ENCODE measurements at regions not wholly inside any gene's neighbourhood (a gene's known extent, or its start where the extent isn't known, plus 50 kb on each side); places are given as distances from the start of the nearest gene placed in this dataset.
A peak's percentile ranks its signal among the peaks of the same experiment; 100 is the strongest.

GRCh38 chr16:59263955-59264354 lies 529.8 kb upstream of the GOT2 start:
- no peak for DNase-seq

GRCh38 chr16:59260892-59261291 lies 526.8 kb upstream of the GOT2 start:
- peak; percentile 20 to 25 (median 20) for DNase-seq

DNA sequence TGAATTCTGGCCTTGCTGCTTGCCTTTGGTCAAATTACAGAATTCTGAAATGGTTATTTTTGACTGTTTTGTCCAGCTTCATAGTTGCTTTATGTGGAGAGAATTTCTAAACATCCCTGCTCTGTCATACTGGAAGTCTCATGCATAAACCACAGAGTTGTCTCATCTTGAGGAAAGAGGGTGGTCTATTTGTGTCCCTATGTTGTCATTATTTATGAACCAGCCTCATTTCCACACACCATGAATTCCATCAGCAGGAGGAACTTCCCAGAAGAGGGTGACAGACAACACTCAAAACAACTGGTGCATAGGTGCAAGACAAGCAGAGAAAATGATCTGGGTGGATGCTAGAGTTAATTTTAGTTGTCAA lies 525.8 kb upstream of the GOT2 start:
- peak; percentile 72 to 88 (median 88) for DNase-seq

- DNase-seq = peak; percentile 75 to 85 (median 81)
Observed at GRCh38 chr16:59259074-59259949, 525.2 kb upstream of the GOT2 start.

DNA sequence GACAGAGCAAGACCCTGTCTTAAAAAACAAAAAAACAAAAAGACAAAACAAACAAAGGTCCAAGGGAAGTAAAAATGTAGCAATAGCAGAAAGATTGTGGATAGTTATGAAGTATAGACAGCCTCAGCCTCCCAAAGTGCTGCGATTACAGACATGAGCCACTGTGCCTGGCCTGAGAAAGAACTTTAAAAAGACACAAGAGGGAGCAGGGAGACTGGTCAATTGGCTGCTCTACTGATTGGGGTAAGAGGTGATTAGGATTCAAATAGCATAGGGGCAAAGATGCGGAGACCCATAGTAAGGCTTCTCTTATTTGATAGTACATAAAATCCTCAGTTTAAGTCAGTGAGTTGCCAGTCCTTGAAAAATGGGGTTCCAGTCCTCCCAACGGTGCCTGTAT lies 518.2 kb upstream of the GOT2 start:
- DNase-seq = no peak

- DNase-seq = no peak
Observed at GRCh38 chr16:59249011-59249410, 514.9 kb upstream of the GOT2 start.

- no peak for DNase-seq
Observed at GRCh38 chr16:59242556-59242955, 508.4 kb upstream of the GOT2 start.

- peak; percentile 25 to 34 (median 25) for DNase-seq
Observed at GRCh38 chr16:59238246-59238645, 504.1 kb upstream of the GOT2 start.

- DNase-seq = no peak
Observed at GRCh38 chr16:59236804-59237458, 502.8 kb upstream of the GOT2 start.

- DNase-seq = no peak
Observed at GRCh38 chr16:59224401-59224800, 490.3 kb upstream of the GOT2 start.

DNA sequence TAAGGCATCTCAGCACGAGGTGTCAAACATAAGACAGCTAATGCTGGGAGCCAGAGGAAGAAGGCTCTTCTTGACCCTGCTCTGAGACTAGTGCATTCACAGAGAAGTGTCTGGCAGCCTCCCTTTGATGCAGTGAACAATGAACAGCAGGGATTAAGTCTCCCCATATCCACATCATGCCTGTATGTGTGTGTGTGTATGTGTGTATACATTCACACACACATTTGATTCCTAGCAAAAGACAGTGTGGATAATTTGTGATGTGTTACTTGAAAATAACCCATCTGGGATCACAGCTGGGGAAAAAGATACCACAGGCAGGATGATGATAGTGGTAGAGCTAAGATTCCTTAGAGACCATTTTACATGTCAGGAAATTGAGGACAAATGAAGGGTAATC lies 485.9 kb upstream of the GOT2 start:
- DNase-seq = no peak

GRCh38 chr16:59216291-59216690 lies 482.2 kb upstream of the GOT2 start:
- no peak for DNase-seq

GRCh38 chr16:59214455-59214854 lies 480.3 kb upstream of the GOT2 start:
- no peak for DNase-seq

DNA sequence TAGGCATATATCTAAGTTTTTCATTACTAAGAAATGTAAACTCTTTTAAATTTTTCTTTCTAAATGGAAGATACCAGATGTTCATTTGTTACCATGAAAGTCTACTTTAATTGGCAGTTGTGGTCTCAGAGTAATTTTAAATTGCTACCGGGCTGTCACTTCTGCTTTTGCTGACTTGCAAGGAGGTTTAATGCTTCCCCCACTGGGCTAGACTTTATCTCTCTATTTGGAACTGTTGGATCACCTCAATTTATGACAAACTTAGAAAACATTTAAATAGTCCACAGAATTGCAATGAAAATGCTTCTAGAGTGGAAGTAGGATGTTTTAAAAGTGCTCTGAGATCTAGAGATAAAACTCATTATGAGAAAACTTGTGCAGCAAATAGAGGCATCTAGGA lies 479.8 kb upstream of the GOT2 start:
- no peak for DNase-seq

DNA sequence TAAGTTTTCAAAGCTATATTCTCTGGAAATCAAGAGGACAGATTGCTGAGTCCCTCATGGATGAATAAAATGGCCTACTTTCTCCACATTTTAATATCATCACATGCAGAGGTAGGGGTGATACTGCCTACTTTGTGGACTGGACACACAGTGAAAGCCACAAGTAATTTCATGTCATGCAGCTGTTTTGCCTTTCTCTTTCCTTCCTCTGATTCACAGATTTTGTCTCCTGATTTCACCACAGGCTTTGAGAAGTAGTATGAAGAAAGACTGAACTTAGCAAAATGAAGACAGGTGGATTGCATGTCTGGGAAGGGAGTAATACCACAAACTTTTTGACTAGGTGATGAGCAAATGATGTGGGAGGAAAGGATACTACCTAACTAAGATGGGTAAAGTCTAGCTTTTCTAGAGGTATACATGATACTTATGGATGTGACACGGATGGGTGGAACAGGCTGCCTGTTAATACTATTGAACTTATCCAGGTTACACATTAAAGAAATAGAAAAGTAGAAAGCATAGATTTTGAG lies 478.4 kb upstream of the GOT2 start:
- DNase-seq = no peak

GRCh38 chr16:59210955-59211541 lies 476.9 kb upstream of the GOT2 start:
- DNase-seq = no peak

- DNase-seq = no peak
Observed at GRCh38 chr16:59205403-59205802, 471.3 kb upstream of the GOT2 start.

GRCh38 chr16:59204589-59204988 lies 470.5 kb upstream of the GOT2 start:
- DNase-seq = no peak

DNA sequence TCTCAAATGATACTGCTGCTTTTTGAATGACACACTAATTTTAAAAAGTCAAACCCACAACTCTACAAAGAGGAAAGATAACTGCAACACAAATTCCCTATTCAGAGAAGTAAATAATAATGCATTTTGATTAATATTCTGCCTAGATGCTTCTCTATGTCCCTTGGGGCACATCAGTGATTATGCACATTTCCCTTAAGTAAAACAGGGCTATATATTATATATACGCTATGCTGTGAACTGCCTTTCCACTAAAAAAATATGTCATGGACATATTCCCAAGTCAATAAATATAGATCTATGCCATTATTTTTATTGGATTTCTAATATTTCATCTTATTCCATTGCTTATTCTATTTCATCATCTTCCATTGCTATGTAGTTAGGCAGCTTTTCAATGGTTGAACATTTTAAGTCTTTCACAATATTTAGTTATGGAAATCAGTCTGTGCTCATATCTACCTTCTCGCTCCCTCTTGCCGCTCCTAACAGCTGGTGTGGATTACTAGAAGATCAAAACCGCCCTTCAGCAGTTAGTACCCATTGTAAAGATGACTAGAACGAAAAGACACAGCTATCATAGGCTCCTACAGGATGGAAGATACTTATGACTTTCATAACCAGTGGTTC lies 468.2 kb upstream of the GOT2 start:
- DNase-seq = no peak

GRCh38 chr16:59201821-59202220 lies 467.7 kb upstream of the GOT2 start:
- DNase-seq = no peak

DNA sequence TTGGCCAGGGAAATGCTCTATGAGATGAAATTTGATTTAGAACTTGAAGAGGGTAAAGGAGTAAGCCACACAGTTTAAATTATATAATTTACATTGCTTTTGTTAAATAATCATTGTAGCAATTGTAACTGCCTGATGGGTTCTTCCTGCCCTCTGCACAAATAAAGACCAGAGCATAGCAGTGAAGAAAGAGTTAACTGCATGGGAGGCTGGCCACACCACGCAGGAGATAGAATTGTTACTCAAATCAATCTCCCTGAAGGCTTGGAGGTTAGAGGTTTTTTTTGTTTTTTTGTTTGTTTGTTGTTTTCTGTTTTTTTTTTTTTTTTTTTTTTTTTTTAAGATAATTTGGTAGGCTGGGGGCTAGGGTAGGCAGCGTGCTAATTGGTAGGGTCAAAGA lies 467.0 kb upstream of the GOT2 start:
- DNase-seq = no peak

- DNase-seq = no peak
Observed at GRCh38 chr16:59198487-59198886, 464.4 kb upstream of the GOT2 start.

DNA sequence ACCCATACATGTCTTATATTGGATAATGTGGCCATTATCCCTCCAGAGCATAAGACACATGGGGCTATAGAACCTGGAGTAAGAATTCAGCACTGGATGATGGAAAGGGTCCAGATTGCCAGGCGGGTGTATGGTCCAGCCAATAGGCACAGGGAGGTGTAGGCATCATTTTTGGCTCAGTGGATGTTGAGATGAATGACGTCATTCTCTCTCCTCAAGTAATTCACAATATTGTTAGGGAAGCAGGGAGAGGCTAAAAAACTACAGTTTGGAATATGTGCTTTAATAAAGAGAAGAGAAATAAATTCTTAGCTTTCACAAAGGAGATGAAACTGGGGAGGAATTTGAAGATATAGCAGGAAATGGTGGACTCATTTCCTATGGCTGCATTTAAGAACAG lies 461.1 kb upstream of the GOT2 start:
- DNase-seq = no peak

Data from suppressor macrophage treated with lipopolysaccharide for 1 hour (primary cell).